AG04450 (cell line): ENCODE measurements at regions not wholly inside any gene's neighbourhood (a gene's known extent, or its start where the extent isn't known, plus 50 kb on each side); places are given as distances from the start of the nearest gene placed in this dataset.

ENCODE experiments used
- CTCF ChIA-PET: fragments of 300-600, 350-600 bp; formaldehyde crosslinking; extraction: SDS; loops from one replicate; lab custom pipeline; 2022; ENCODE audit warnings: antibody characterized with exemption, inconsistent platforms; lab: Charles Lee
- POLR2A ChIA-PET: fragments of 350-600 bp; formaldehyde crosslinking; extraction: SDS; loops from one replicate; lab custom pipeline; 2021; ENCODE audit warnings: antibody characterized with exemption, inconsistent platforms; lab: Yijun Ruan, JAX
- DNase-seq: peaks from one replicate; pipeline ENCODE4 v3.0.0-alpha.2; 2011; ENCODE audit warnings: low read depth, low spot score
- H3K27ac ChIP-seq: one replicate; pipeline ENCODE4 v1.5.1; 2012; ENCODE audit warnings: low read depth, low read length, control low read depth
- H3K27me3 ChIP-seq: one replicate; pipeline ENCODE4 v1.6.0; 2012; ENCODE audit warnings: low read length; ENCODE audit not compliant: control insufficient read depth, insufficient read depth
- H3K4me3 ChIP-seq: 2 replicates; pipeline ENCODE4 v1.5.1; 2011; ENCODE audit warnings: mild to moderate bottlenecking, low read depth, low read length, control low read depth
- H3K9me3 ChIP-seq: 2 replicates; pipeline ENCODE4 v1.5.1; 2012; ENCODE audit warnings: low read length; ENCODE audit not compliant: control insufficient read depth, insufficient read depth
- TF ChIP-seq, protein P1 (sequence below): IDR thresholded peaks from 2 replicates; pipeline ENCODE4 v1.5.1; 2011; ENCODE audit warnings: low read depth, low read length, control low read depth, inconsistent platforms

DNA sequence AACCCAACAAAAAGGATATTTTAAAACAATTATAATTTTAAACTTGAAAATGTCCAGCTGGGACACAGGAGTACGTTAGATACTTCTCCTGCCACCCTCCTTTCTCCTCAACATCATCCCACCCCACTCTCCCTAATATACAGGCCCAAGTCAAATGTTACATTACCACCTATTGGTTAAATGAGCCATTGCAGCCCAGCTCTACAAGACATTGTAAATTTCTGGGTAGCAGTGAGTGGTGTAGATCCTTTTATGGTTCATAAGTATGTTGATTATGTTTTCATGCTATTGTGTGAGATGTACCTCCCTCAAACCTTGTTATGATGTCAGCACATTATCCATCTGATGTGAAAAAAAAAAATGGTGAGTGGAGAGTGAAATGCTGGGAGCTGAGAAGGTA lies 187.1 kb upstream of the BCOR start:
- no peak for DNase-seq
- TF ChIP-seq, protein P1, sequence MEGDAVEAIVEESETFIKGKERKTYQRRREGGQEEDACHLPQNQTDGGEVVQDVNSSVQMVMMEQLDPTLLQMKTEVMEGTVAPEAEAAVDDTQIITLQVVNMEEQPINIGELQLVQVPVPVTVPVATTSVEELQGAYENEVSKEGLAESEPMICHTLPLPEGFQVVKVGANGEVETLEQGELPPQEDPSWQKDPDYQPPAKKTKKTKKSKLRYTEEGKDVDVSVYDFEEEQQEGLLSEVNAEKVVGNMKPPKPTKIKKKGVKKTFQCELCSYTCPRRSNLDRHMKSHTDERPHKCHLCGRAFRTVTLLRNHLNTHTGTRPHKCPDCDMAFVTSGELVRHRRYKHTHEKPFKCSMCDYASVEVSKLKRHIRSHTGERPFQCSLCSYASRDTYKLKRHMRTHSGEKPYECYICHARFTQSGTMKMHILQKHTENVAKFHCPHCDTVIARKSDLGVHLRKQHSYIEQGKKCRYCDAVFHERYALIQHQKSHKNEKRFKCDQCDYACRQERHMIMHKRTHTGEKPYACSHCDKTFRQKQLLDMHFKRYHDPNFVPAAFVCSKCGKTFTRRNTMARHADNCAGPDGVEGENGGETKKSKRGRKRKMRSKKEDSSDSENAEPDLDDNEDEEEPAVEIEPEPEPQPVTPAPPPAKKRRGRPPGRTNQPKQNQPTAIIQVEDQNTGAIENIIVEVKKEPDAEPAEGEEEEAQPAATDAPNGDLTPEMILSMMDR, result no peak
- CTCF ChIA-PET, result no interaction called here

DNA sequence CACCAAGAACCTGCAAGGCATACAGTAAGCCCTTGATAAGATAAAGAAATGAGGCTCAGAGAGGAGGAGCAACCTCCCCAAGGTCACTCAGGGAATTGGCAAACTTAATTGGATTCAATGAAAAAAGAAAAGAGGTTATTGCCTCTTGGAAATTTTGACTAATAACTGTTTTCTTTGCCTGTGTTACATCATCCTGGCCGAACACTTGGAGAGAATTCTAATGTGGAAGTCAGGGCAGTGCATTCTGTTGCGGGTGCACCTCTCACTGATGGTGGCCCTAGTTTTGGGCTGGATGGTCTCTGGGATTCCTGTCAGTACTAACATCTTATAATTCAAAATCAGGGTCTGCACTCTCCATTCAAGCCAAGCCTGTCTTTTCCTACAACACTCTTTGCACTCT lies 186.2 kb upstream of the BCOR start:
- POLR2A ChIA-PET, result no interaction called here
- H3K9me3 ChIP-seq, result no peaks in the 10 kb centered on the region
- TF ChIP-seq, protein P1, result no peak
- no peak overlapping the region for H3K27ac ChIP-seq
- H3K27me3 ChIP-seq, result no peaks in the 10 kb centered on the region
- no peak for DNase-seq
- H3K4me3 ChIP-seq, result no peak overlapping the region
- CTCF ChIA-PET, result no interaction called here

More for the DNA sequence above, 187.1 kb upstream of the BCOR start:
- Histone ChIP-seq H3K4me3 (no peak overlapping the region), H3K27ac (no peak overlapping the region), H3K9me3 (no peaks in the 10 kb centered on the region), H3K27me3 (no peaks in the 10 kb centered on the region)
- POLR2A ChIA-PET, result no interaction called here

- Histone ChIP-seq H3K27ac (no peak overlapping the region), H3K27me3 (no peaks in the 10 kb centered on the region), H3K9me3 (no peaks in the 10 kb centered on the region), H3K4me3 (no peak overlapping the region)
- DNase-seq, result no peak
- POLR2A ChIA-PET, result no interaction called here
- CTCF ChIA-PET, result no interaction called here
- TF ChIP-seq, protein P1, result no peak
Observed at GRCh38 chrX:40282946-40283660, 185.3 kb upstream of the BCOR start.

GRCh38 chrX:40282348-40282747 lies 184.6 kb upstream of the BCOR start:
- CTCF ChIA-PET, result interaction anchor here (0.7 kb wide), 1 partner anchor 15 kb away, joined by 3 read pairs; no protein-coding TSS in a partner anchor
- POLR2A ChIA-PET, result no interaction called here
- Histone ChIP-seq H3K27ac (no peak overlapping the region), H3K4me3 (no peak overlapping the region), H3K27me3 (no peaks in the 10 kb centered on the region), H3K9me3 (no peaks in the 10 kb centered on the region)
- no peak for DNase-seq
- TF ChIP-seq, protein P1, result no peak

DNA sequence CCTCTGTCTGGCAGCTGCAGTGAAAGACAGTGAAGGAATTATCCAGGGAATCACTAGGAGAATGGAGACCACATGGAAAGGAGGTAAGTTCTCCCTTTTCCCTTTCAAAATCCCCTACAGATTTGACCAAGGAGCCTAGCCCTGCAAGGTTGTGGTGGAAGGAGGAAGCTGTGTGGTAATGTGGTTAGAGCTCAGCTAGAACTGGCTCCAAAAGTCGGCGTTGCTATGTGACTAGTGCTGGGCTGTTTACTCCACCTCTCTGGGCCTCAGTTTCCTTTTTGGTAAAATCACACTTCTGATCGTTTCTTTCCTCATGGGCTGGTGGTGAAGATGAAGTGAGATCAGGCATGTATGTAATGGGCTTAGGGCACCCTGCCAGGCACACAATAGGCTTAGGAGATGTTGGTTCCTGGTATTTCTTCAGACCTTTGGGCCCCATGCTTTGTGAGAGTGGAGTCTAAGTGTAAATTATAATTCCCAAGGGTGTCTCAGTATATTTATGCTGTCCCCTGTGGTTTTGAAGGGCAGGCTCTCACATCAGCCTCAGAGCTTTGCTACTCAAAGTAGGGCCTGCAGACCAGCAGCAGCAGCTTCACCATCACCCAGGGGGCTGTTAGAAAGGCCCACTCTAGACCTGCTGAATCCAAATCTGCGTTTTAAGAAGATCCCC lies 183.7 kb upstream of the BCOR start:
- DNase-seq, result no peak
- H3K4me3 ChIP-seq, result no peak overlapping the region
- CTCF ChIA-PET, result no interaction called here
- no peaks in the 10 kb centered on the region for H3K9me3 ChIP-seq
- TF ChIP-seq, protein P1, result no peak
- H3K27me3 ChIP-seq, result no peaks in the 10 kb centered on the region
- POLR2A ChIA-PET, result no interaction called here
- H3K27ac ChIP-seq, result no peak overlapping the region
